ENCODE measurements at regions not wholly inside any gene's neighbourhood (a gene's known extent, or its start where the extent isn't known, plus 50 kb on each side); places are given as distances from the start of the nearest gene placed in this dataset.

- ChIA-PET POLR2A (no interaction called here), CTCF (no interaction called here)
- DNase-seq (ENCODE audit: low read depth, low spot score) (no peak), ATAC-seq (no peak)
- TF ChIP-seq POLR2AphosphoS5 (IDR thresholded peaks at IDR 0.05; ENCODE audit: low read depth, low read length): no peak
- no peak for TF ChIP-seq SIN3A (IDR thresholded peaks at IDR 0.05; ENCODE audit: borderline replicate concordance, insufficient read depth, low read depth, low read length)
- TF ChIP-seq TCF7L2 (IDR thresholded peaks at IDR 0.05; ENCODE audit: low read depth, low read length): no peak
- Histone ChIP-seq H3K36me3 (ENCODE audit: control insufficient read depth, insufficient read depth, low read length) (no peaks in the 10 kb centered on the region), H3K4me1 (ENCODE audit: control insufficient read depth, insufficient read depth, low read length) (no peaks in the 10 kb centered on the region), H3K4me3 (ENCODE audit: low read depth in 2 of 2, low read length in 2 of 2) (no peak overlapping the region), H3K27ac (ENCODE audit: low read length) (no peak overlapping the region), H3K27me3 (ENCODE audit: control insufficient read depth, insufficient read depth, low read length) (no peaks in the 10 kb centered on the region), H3K9me3 (ENCODE audit: control insufficient read depth, insufficient read depth, low read depth, low read length) (no peaks in the 10 kb centered on the region)
- intact Hi-C loops (cut with micrococcal nuclease; ENCODE audit: unreplicated experiment) (loop anchor here (10.0 kb wide), 1 partner anchor 548 kb away; no protein-coding TSS in a partner anchor), in situ Hi-C loops (cut with HindIII; ENCODE audit: low pct_unique_long_range_greater_than_20kb, low sequenced_read_pairs) (no loop called here)
- no TSS peak for BruUV-seq (replicated peaks)
These were observed 51.4 kb upstream of the SPAG16 start for GRCh38 chr2:213232649-213233437.

GRCh38 chr2:213233438-213234330 lies 50.6 kb upstream of the SPAG16 start:
- no peak overlapping the region for H3K27ac ChIP-seq (ENCODE audit: low read length)
- ChIA-PET CTCF (no interaction called here), POLR2A (no interaction called here)
- no peaks in the 10 kb centered on the region for H3K36me3 ChIP-seq (ENCODE audit: control insufficient read depth, insufficient read depth, low read length)
- no peak overlapping the region for H3K4me3 ChIP-seq (ENCODE audit: low read depth in 2 of 2, low read length in 2 of 2)
- no peak for DNase-seq (ENCODE audit: low read depth, low spot score)
- BruUV-seq (replicated peaks): no TSS peak
- no peak for ATAC-seq
- no peaks in the 10 kb centered on the region for H3K27me3 ChIP-seq (ENCODE audit: control insufficient read depth, insufficient read depth, low read length)
- in situ Hi-C loops (cut with HindIII; ENCODE audit: low pct_unique_long_range_greater_than_20kb, low sequenced_read_pairs): no loop called here
- intact Hi-C loops (cut with micrococcal nuclease; ENCODE audit: unreplicated experiment): loop anchor here (10.0 kb wide), 1 partner anchor 549 kb away; no protein-coding TSS in a partner anchor
- H3K4me1 ChIP-seq (ENCODE audit: control insufficient read depth, insufficient read depth, low read length): no peaks in the 10 kb centered on the region
- no peaks in the 10 kb centered on the region for H3K9me3 ChIP-seq (ENCODE audit: control insufficient read depth, insufficient read depth, low read depth, low read length)
- TF ChIP-seq SIN3A (IDR thresholded peaks at IDR 0.05; ENCODE audit: borderline replicate concordance, insufficient read depth, low read depth, low read length) (no peak), CTCF (IDR thresholded peaks at IDR 0.05) (no peak), POLR2AphosphoS5 (IDR thresholded peaks at IDR 0.05; ENCODE audit: low read depth, low read length) (no peak), REST (IDR thresholded peaks at IDR 0.05; ENCODE audit: insufficient read depth in 1 of 2, low read depth in 2 of 2, low read length in 1 of 2) (no peak), TCF7L2 (IDR thresholded peaks at IDR 0.05; ENCODE audit: low read depth, low read length) (no peak)

Data from Panc1 (cell line).